ENCODE measurements at regions not wholly inside any gene's neighbourhood (a gene's known extent, or its start where the extent isn't known, plus 50 kb on each side); places are given as distances from the start of the nearest gene placed in this dataset.

- Histone ChIP-seq H3K9ac (ENCODE audit: low read depth, low read length) (no peak overlapping the region), H3K4me3 (ENCODE audit: insufficient read depth, low read depth, low read length) (no peak overlapping the region), H2AFZ (replicated peaks; ENCODE audit: low read length, poor library complexity) (no peak overlapping the region), H3K9me3 (ENCODE audit: control insufficient read depth, insufficient read depth, low read length) (no peaks in the 10 kb centered on the region), H2BK15ac (ENCODE audit: low read depth, low read length) (no peak overlapping the region), H4K5ac (ENCODE audit: low read depth, low read length) (no peak overlapping the region), H4K8ac (ENCODE audit: low read depth in 2 of 2, low read length in 2 of 2) (no peak overlapping the region), H3K27me3 (ENCODE audit: control insufficient read depth, insufficient read depth, low read length) (no peaks in the 10 kb centered on the region; the same call in 1 of the 2 replicates), H2AK5ac (ENCODE audit: low read depth, low read length) (no peak overlapping the region), H3K9me1 (ENCODE audit: insufficient read depth, low read length) (no peaks in the 10 kb centered on the region), H3K14ac (replicated peaks; ENCODE audit: low read depth, low read length) (no peak overlapping the region), H3K4me2 (ENCODE audit: low read depth, low read length) (no peak overlapping the region), H3K56ac (ENCODE audit: extremely low read depth, insufficient read depth, low read length) (no peak overlapping the region), H3K27ac (ENCODE audit: insufficient read depth, low read length) (no peak overlapping the region), H4K91ac (ENCODE audit: insufficient read depth, low read depth, low read length) (no peak overlapping the region), H2BK20ac (ENCODE audit: low read depth, low read length) (no peak overlapping the region), H3K4me1 (ENCODE audit: control insufficient read depth, insufficient read depth, low read length) (no peaks in the 10 kb centered on the region), H2BK120ac (ENCODE audit: low read depth, low read length) (no peak overlapping the region), H3K4ac (ENCODE audit: low read depth, low read length) (no peak overlapping the region), H4K20me1 (ENCODE audit: insufficient read depth, low read length) (no peaks in the 10 kb centered on the region), H3K18ac (ENCODE audit: low read depth, low read length) (no peak overlapping the region), H2AK9ac (replicated peaks; ENCODE audit: low read depth, low read length, poor library complexity) (no peak overlapping the region), H2BK5ac (ENCODE audit: low read depth, low read length, poor library complexity, severe bottlenecking) (no peak overlapping the region), H3K36me3 (ENCODE audit: control insufficient read depth, insufficient read depth, low read length) (no peaks in the 10 kb centered on the region), H3K23ac (ENCODE audit: low read depth, low read length) (no peak overlapping the region), H3K79me1 (ENCODE audit: low read depth in 1 of 2, low read length in 2 of 2) (no peaks in the 10 kb centered on the region)
- CTCF ChIA-PET: no interaction called here
- ATAC-seq (ENCODE audit: low read depth) (no peak), DNase-seq (no peak)
- BruUV-seq (replicated peaks): no TSS peak
- POLR2A ChIA-PET (ENCODE audit: unreplicated experiment): no interaction called here
- dilution Hi-C loops (cut with HindIII; ENCODE audit: low sequenced_read_pairs, unreplicated experiment): no loop called here
- no peak for TF ChIP-seq ELK1 (IDR thresholded peaks at IDR 0.05; ENCODE audit: borderline replicate concordance, low read depth, low read length)
- no peak for TF ChIP-seq NFE2L2 (IDR thresholded peaks at IDR 0.05; ENCODE audit: low read depth, low read length)
- no peak for TF ChIP-seq RFX5 (IDR thresholded peaks at IDR 0.05; ENCODE audit: low read depth, low read length)
- no peak for TF ChIP-seq RCOR1 (IDR thresholded peaks at IDR 0.05; ENCODE audit: insufficient replicate concordance, low read length)
- TF ChIP-seq MAFK (IDR thresholded peaks at IDR 0.05; ENCODE audit: low read depth, low read length): no peak
- TF ChIP-seq FOS (IDR thresholded peaks at IDR 0.05; ENCODE audit: low read depth, low read length): no peak
- no peak for TF ChIP-seq MAZ (IDR thresholded peaks at IDR 0.05; ENCODE audit: borderline replicate concordance, low read depth, low read length)
- no peak for TF ChIP-seq CHD1 (IDR thresholded peaks at IDR 0.05; ENCODE audit: low read depth, low read length)
- no peak for TF ChIP-seq BHLHE40 (IDR thresholded peaks at IDR 0.05; ENCODE audit: low read depth, low read length)
- TF ChIP-seq POLR2A (IDR thresholded peaks at IDR 0.05; ENCODE audit: low read depth, low read length): no peak
- TF ChIP-seq RAD21 (IDR thresholded peaks at IDR 0.05; ENCODE audit: low read length): no peak
- intact Hi-C loops (cut with micrococcal nuclease): no loop called here
- whole genome bisulfite sequencing, 2 experiments (ENCODE audit: extremely low coverage in 2 of 2, insufficient read length in 1 of 2): no CpG with 5 or more reads among the region's 4 CpGs
- in situ Hi-C loops (cut with MboI; ENCODE audit: low sequenced_read_pairs): no loop called here
Measured at GRCh38 chr16:65490286-65490685, 368.4 kb upstream of the CDH11 start.
